ENCODE measurements at regions not wholly inside any gene's neighbourhood (a gene's known extent, or its start where the extent isn't known, plus 50 kb on each side); places are given as distances from the start of the nearest gene placed in this dataset.

- TF ChIP-seq TCF4 (CRISPR knock-in tag; IDR thresholded peaks at IDR 0.05; ENCODE audit: borderline replicate concordance) (no peak), ZFP3 (CRISPR knock-in tag; IDR thresholded peaks at IDR 0.05) (no peak)
- TF ChIP-seq, protein P1, sequence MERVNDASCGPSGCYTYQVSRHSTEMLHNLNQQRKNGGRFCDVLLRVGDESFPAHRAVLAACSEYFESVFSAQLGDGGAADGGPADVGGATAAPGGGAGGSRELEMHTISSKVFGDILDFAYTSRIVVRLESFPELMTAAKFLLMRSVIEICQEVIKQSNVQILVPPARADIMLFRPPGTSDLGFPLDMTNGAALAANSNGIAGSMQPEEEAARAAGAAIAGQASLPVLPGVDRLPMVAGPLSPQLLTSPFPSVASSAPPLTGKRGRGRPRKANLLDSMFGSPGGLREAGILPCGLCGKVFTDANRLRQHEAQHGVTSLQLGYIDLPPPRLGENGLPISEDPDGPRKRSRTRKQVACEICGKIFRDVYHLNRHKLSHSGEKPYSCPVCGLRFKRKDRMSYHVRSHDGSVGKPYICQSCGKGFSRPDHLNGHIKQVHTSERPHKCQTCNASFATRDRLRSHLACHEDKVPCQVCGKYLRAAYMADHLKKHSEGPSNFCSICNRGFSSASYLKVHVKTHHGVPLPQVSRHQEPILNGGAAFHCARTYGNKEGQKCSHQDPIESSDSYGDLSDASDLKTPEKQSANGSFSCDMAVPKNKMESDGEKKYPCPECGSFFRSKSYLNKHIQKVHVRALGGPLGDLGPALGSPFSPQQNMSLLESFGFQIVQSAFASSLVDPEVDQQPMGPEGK (CRISPR knock-in tag; IDR thresholded peaks at IDR 0.05; ENCODE audit: borderline replicate concordance), result no peak
Observed at GRCh38 chr3:99472385-99472784, 166.0 kb upstream of the COL8A1 start.

All from SK-N-SH treated with all-trans-retinoic acid at 6 μM for 48 hours (cell line).